ENCODE measurements at regions not wholly inside any gene's neighbourhood (a gene's known extent, or its start where the extent isn't known, plus 50 kb on each side); places are given as distances from the start of the nearest gene placed in this dataset.

DNA sequence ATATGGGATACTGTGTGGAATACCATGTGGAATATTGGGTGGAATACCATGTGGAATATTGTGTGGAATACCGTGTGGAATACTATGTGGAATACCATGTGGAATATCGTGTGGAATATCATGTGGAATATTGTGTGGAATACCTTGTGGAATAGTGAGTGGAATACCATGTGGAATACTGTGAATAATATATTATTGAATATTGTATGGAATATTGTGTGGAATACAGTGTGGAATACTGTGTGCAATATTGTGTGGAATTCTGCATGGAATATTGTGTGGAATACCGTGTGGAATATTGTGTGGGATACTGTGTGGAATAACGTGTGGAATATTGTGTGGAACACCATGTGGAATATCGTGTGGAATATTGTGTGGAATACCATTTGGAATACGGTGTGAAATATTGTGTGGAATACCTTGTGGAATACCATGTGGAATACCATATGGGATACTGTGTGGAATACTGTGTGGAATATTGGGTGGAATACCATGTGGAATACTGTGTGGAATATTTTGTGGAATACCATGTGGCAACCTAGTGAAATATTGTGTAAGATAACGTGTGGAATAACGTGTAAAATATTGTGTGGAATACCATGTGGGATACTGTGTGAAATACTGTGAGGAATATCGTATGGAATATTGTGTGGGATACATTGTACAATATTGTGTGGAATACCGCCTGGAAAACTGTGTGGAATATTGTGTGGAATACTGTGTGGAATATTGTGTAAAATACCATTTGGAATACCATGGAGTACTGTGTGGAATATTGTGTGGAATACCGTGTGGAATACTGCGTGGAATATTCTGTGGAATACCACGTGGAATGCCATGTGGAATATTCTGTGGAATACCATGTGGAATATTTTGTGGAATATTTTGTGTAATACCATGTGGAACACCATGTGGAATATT lies 133.9 kb upstream of the CHST15 start:
- DNase-seq (no peak), ATAC-seq (no peak)
- no peak for TF ChIP-seq POLR2A (IDR thresholded peaks at IDR 0.05)
- TF ChIP-seq, protein P1, sequence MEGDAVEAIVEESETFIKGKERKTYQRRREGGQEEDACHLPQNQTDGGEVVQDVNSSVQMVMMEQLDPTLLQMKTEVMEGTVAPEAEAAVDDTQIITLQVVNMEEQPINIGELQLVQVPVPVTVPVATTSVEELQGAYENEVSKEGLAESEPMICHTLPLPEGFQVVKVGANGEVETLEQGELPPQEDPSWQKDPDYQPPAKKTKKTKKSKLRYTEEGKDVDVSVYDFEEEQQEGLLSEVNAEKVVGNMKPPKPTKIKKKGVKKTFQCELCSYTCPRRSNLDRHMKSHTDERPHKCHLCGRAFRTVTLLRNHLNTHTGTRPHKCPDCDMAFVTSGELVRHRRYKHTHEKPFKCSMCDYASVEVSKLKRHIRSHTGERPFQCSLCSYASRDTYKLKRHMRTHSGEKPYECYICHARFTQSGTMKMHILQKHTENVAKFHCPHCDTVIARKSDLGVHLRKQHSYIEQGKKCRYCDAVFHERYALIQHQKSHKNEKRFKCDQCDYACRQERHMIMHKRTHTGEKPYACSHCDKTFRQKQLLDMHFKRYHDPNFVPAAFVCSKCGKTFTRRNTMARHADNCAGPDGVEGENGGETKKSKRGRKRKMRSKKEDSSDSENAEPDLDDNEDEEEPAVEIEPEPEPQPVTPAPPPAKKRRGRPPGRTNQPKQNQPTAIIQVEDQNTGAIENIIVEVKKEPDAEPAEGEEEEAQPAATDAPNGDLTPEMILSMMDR (IDR thresholded peaks at IDR 0.05): no peak
- intact Hi-C loops (cut with DNase I): no loop called here
- no peaks in the 10 kb centered on the region for H3K9me3 ChIP-seq
- H3K36me3 ChIP-seq: no peaks in the 10 kb centered on the region
- H3K4me1 ChIP-seq: no peaks in the 10 kb centered on the region
- WGBS (ENCODE audit: insufficient coverage, low coverage, low lambda C conversion rate, missing lambda C conversion rate): 59% methylated on average over 13 of the region's 13 CpGs
- no peak overlapping the region for H3K27ac ChIP-seq
- H3K27me3 ChIP-seq: no peaks in the 10 kb centered on the region
- H3K4me3 ChIP-seq: no peak overlapping the region

DNA sequence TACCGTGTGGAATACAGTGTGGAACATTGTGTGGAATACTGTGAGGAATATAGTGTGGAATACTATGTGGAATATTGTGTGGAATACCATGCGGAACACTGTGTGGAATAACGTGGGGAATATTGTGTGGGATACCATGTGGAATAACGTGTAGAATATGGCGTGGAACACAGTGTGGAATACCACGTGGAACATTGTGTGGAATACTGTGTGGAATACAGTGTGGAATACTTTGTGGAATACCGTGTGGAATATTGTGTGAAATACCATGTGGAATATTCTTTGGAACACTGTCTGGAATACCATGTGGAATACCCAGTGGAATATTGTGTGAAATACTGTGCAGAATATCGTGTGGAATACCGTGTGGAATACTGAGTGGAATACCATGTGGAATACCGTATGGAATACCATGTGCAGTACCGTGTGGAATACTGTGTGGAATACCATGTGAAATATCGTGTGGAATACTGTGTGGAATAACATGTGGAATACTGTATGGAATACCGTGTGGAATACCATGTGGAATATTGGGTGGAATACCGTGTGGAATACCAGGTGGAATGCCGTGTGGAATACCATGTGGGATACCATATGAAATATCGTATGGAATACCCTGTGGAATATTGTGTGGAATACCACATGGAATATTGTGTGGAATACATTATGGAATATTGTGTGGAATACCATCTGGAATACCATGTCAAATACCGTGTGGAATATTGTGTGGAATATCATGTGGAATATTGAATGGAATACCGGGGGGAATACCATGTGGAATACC lies 133.1 kb upstream of the CHST15 start:
- Histone ChIP-seq H3K27me3 (no peaks in the 10 kb centered on the region), H3K4me1 (no peaks in the 10 kb centered on the region), H3K9me3 (no peaks in the 10 kb centered on the region), H3K4me3 (no peak overlapping the region), H3K36me3 (no peaks in the 10 kb centered on the region), H3K27ac (no peak overlapping the region)
- 78% methylated on average over 18 of the region's 18 CpGs for WGBS (ENCODE audit: insufficient coverage, low coverage, low lambda C conversion rate, missing lambda C conversion rate)
- no peak for ATAC-seq
- DNase-seq: no peak
- intact Hi-C loops (cut with DNase I): no loop called here
- no peak for TF ChIP-seq POLR2A (IDR thresholded peaks at IDR 0.05)
- TF ChIP-seq, protein P1 (IDR thresholded peaks at IDR 0.05): no peak

DNA sequence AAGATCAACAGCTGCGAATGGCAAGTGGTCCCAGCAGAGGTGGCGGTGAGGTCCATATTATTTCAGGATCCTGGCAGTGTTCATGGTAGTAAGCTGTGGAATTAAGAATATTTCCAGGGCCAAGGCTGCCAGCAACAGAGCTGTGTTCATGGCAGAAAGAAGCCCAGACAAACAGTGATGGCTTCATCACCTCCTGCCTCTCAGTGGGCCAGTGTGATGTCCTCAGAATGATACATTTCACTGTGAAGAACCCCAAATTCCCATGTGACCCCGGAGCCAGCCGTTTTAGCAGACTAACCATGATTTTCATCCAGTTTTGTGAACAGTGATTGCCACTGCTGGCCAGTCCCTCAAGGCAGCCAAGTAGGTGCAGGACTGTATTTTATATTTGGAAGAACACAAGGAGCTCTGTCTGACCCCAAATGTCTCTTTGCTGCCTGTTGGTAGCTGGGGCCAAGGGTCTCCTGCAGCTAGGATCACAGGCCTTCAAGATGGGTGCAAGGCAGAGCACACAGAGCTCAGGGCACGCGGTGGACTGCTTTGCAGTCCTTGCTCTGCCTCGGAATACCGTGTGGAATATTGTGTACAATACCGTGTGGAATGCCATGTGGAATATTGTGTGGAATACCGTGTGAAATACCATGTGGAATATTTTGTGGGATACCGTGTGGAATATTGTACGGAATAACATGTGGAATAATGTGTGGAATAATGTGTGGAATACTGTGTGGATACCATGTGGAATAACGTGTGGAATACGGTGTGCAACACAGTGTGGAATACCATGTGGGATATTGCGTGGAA lies 132.3 kb upstream of the CHST15 start:
- H3K4me1 ChIP-seq: no peaks in the 10 kb centered on the region
- no peaks in the 10 kb centered on the region for H3K36me3 ChIP-seq
- no peak for TF ChIP-seq POLR2A (IDR thresholded peaks at IDR 0.05)
- TF ChIP-seq, protein P1 (IDR thresholded peaks at IDR 0.05): no peak
- no peaks in the 10 kb centered on the region for H3K27me3 ChIP-seq
- H3K9me3 ChIP-seq: no peaks in the 10 kb centered on the region
- intact Hi-C loops (cut with DNase I): no loop called here
- no peak for DNase-seq
- H3K4me3 ChIP-seq: no peak overlapping the region
- no peak for ATAC-seq
- no peak overlapping the region for H3K27ac ChIP-seq
- WGBS (ENCODE audit: insufficient coverage, low coverage, low lambda C conversion rate, missing lambda C conversion rate): 94% methylated on average over 11 of the region's 15 CpGs

DNA sequence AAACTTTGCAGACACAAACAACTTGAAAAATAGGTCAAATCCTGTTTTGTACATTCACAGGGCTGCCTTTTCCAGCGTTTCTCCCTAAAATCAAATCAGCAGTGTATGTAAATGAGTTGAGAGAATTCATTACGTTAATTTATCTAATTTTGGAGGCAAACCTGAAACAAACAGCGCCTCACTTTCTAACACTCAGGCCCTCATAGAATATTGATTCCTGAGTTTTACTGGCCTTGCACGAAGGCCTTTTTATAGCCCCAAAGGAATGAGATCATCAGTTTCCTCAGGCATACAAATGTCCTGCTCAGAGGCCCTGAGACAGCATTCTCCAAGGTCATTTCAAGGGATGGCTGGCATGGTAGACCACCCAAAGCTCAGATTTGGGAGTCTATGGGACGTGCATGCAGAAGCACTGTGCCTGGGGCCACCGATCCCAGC lies 131.7 kb upstream of the CHST15 start:
- H3K4me3 ChIP-seq: no peak overlapping the region
- no peak for ATAC-seq
- no peak for DNase-seq
- no peaks in the 10 kb centered on the region for H3K4me1 ChIP-seq
- no peaks in the 10 kb centered on the region for H3K9me3 ChIP-seq
- no peaks in the 10 kb centered on the region for H3K36me3 ChIP-seq
- WGBS (ENCODE audit: insufficient coverage, low coverage, low lambda C conversion rate, missing lambda C conversion rate): 63% methylated on average over 4 of the region's 6 CpGs
- H3K27ac ChIP-seq: no peak overlapping the region
- intact Hi-C loops (cut with DNase I): no loop called here
- TF ChIP-seq, protein P1 (IDR thresholded peaks at IDR 0.05): no peak
- TF ChIP-seq POLR2A (IDR thresholded peaks at IDR 0.05): no peak
- H3K27me3 ChIP-seq: no peaks in the 10 kb centered on the region
